Fibroblast of villous mesenchyme (primary cell): ENCODE measurements at regions not wholly inside any gene's neighbourhood (a gene's known extent, or its start where the extent isn't known, plus 50 kb on each side); places are given as distances from the start of the nearest gene placed in this dataset.

Experiments used
- DNase-seq: peaks from one replicate; pipeline ENCODE4 v3.0.0-alpha.2; 2010; ENCODE audit warnings: low read depth
- H3K4me3 ChIP-seq: 2 replicates; pipeline ENCODE4 v1.5.1; 2011; ENCODE audit warnings: low read depth, mild to moderate bottlenecking, low read length
- CTCF ChIP-seq: IDR thresholded peaks from 2 replicates; pipeline ENCODE4 v1.5.1; 2012; ENCODE audit warnings: low read depth, mild to moderate bottlenecking, low read length; ENCODE audit not compliant: insufficient read depth

DNA sequence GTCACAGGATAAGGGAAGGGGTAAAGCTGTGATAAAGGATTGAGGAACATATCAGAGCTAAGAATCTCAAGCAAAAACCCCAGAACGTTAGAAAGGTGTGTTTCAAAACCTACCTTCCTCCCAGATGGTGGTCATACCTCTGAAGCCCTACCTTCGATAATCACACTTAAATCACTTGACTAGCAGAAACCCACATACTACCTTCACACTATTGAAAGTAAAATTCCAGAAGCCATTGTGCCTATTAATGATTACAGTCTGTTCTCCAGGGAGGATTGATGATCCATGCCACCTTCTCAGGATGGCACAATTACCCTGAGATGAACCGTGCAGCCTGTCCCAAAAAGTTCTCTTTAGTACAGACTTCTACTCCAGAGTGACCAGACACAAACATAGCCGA is 72.3 kb upstream of the SOX4 start:
- no peak for DNase-seq
- no peak overlapping the region for H3K4me3 ChIP-seq
- TF ChIP-seq CTCF = no peak

- no peak for TF ChIP-seq CTCF
- DNase-seq = no peak
- no peak overlapping the region for H3K4me3 ChIP-seq
These were observed 71.3 kb upstream of the SOX4 start for GRCh38 chr6:21522143-21522747.

- no peak for DNase-seq
- no peak overlapping the region for H3K4me3 ChIP-seq
- TF ChIP-seq CTCF = no peak
These were observed 70.6 kb upstream of the SOX4 start for GRCh38 chr6:21522797-21523456.

DNA sequence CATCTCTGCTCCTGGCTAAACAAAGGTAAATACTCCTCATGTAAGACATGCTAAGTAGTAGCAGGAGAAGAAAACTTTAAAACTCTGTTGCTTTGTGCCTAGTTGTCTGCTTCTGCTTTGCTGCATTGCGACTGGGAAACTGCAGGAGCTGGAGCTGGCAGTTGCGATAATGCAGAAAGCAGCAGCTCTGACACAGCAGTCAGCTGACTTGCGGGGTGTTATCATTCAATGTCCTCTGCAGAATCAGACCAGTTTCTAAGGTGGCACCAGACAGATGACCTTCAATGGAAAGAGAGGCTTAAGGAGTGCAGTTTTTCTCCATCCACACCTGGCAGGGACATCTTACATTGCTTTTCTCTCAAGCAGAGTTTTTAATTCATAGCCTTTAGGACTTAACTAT is 69.9 kb upstream of the SOX4 start:
- no peak overlapping the region for H3K4me3 ChIP-seq
- no peak for TF ChIP-seq CTCF
- DNase-seq = no peak

- no peak overlapping the region for H3K4me3 ChIP-seq
- no peak for TF ChIP-seq CTCF
- no peak for DNase-seq
These were observed 69.3 kb upstream of the SOX4 start for GRCh38 chr6:21524201-21524600.

GRCh38 chr6:21526974-21527373 is 66.6 kb upstream of the SOX4 start:
- H3K4me3 ChIP-seq = no peak overlapping the region
- TF ChIP-seq CTCF = no peak
- DNase-seq = no peak

GRCh38 chr6:21527731-21528130 is 65.8 kb upstream of the SOX4 start:
- no peak overlapping the region for H3K4me3 ChIP-seq
- no peak for DNase-seq
- no peak for TF ChIP-seq CTCF
